ENCODE measurements at regions not wholly inside any gene's neighbourhood (a gene's known extent, or its start where the extent isn't known, plus 50 kb on each side); places are given as distances from the start of the nearest gene placed in this dataset.

GRCh38 chr6:85396159-85396808, 53.6 kb upstream of the NT5E start:
- DNase-seq = no peak

GRCh38 chr6:85395746-85396145, 54.1 kb upstream of the NT5E start:
- no peak for DNase-seq

- DNase-seq = no peak
These were observed 54.9 kb upstream of the NT5E start for GRCh38 chr6:85394853-85395538.

GRCh38 chr6:85394199-85394598, 55.7 kb upstream of the NT5E start:
- DNase-seq = no peak

- DNase-seq = no peak
These were observed 57.5 kb upstream of the NT5E start for GRCh38 chr6:85392379-85392778.

GRCh38 chr6:85390775-85391174, 59.1 kb upstream of the NT5E start:
- no peak for DNase-seq

GRCh38 chr6:85390105-85390728, 59.7 kb upstream of the NT5E start:
- DNase-seq = no peak

GRCh38 chr6:85389151-85389797, 60.6 kb upstream of the NT5E start:
- DNase-seq = no peak

- DNase-seq = no peak
These were observed 61.4 kb upstream of the NT5E start for GRCh38 chr6:85388531-85388930.

GRCh38 chr6:85385636-85386315, 64.1 kb upstream of the NT5E start:
- no peak for DNase-seq

- no peak for DNase-seq
These were observed 66.8 kb upstream of the NT5E start for GRCh38 chr6:85383042-85383441.

- no peak for DNase-seq
These were observed 67.3 kb upstream of the NT5E start for GRCh38 chr6:85382541-85382940.

- DNase-seq = no peak
These were observed 77.0 kb upstream of the NT5E start for GRCh38 chr6:85372915-85373270.

- DNase-seq = no peak
These were observed 77.5 kb upstream of the NT5E start for GRCh38 chr6:85372188-85372914.

GRCh38 chr6:85368631-85369030, 81.3 kb upstream of the NT5E start:
- no peak for DNase-seq

- no peak for DNase-seq
These were observed 85.5 kb upstream of the NT5E start for GRCh38 chr6:85364344-85364743.

- DNase-seq = no peak
These were observed 86.0 kb upstream of the NT5E start for GRCh38 chr6:85363870-85364269.

- no peak for DNase-seq
These were observed 87.1 kb upstream of the NT5E start for GRCh38 chr6:85362652-85363310.

GRCh38 chr6:85361643-85362014, 88.3 kb upstream of the NT5E start:
- no peak for DNase-seq

- no peak for DNase-seq
These were observed 88.9 kb upstream of the NT5E start for GRCh38 chr6:85360794-85361642.

GRCh38 chr6:85357651-85358050, 92.2 kb upstream of the NT5E start:
- no peak for DNase-seq

Measured in right hindlimb (tissue), 1 donor.